Stomach (tissue), 4 donors: ENCODE measurements at regions not wholly inside any gene's neighbourhood (a gene's known extent, or its start where the extent isn't known, plus 50 kb on each side); places are given as distances from the start of the nearest gene placed in this dataset.

Source experiments
- POLR2A ChIP-seq, 4 donors: fragments of 450-650 bp; IDR thresholded peaks; one replicate each; pipeline ENCODE4 v1.6.1; 2016; ENCODE audit warnings: antibody characterized with exemption in 4 of 4, control low read depth in 2 of 4, mild to moderate bottlenecking in 1 of 4, moderate library complexity in 1 of 4
- POLR2AphosphoS5 ChIP-seq, 3 donors: sonication (generic); formaldehyde crosslinking; IDR thresholded peaks; one replicate each; pipeline ENCODE4 v1.6.1; 2016; ENCODE audit warnings: antibody characterized with exemption in 3 of 3
- TF ChIP-seq, protein P1 (sequence below), 7 experiments: fragments of 450-650 bp in 4 of 7; fragments of 200-600 bp in 3 of 7; sonication (generic) in 3 of 7; IDR thresholded peaks; one replicate each; pipeline ENCODE4 v1.5.1; 2016 to 2019; ENCODE audit warnings: antibody characterized with exemption in 7 of 7, control low read depth in 2 of 7, mild to moderate bottlenecking in 1 of 7

DNA sequence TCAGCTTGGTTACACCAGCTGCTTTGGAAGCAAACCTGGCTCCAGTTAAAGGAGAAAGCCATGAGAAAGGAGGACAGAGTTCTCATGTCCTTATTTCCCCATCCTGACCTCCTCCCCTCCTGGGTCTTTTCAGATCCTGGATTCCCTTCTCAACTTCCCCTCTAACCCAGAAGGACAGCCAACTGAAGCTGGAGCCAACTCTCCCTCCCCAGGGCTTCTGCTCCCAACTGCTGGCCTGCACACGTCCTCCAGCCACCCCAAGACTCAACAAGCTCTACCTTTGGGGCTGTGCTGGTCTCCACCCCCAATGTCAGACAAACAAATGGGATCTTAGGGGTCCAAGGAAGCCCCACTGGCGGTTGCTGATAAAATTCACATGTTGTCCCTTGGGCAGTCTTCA is 651.1 kb upstream of the TBX3 start:
- TF ChIP-seq POLR2A (IDR thresholded peaks at IDR 0.05) = no peak
- no peak for TF ChIP-seq POLR2AphosphoS5 (IDR thresholded peaks at IDR 0.05)
- TF ChIP-seq, protein P1, sequence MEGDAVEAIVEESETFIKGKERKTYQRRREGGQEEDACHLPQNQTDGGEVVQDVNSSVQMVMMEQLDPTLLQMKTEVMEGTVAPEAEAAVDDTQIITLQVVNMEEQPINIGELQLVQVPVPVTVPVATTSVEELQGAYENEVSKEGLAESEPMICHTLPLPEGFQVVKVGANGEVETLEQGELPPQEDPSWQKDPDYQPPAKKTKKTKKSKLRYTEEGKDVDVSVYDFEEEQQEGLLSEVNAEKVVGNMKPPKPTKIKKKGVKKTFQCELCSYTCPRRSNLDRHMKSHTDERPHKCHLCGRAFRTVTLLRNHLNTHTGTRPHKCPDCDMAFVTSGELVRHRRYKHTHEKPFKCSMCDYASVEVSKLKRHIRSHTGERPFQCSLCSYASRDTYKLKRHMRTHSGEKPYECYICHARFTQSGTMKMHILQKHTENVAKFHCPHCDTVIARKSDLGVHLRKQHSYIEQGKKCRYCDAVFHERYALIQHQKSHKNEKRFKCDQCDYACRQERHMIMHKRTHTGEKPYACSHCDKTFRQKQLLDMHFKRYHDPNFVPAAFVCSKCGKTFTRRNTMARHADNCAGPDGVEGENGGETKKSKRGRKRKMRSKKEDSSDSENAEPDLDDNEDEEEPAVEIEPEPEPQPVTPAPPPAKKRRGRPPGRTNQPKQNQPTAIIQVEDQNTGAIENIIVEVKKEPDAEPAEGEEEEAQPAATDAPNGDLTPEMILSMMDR (IDR thresholded peaks at IDR 0.05) = no peak
